Endothelial cell of umbilical vein (primary cell): ENCODE measurements at regions not wholly inside any gene's neighbourhood (a gene's known extent, or its start where the extent isn't known, plus 50 kb on each side); places are given as distances from the start of the nearest gene placed in this dataset.

Experiments
- BruUV-seq: library from RNA; stranded (reverse); fragments of 400-500 nt; replicated peaks from 2 replicates; lab custom pipeline; 2021; lab: Mats Ljungman, UMichigan
- CTCF ChIA-PET: fragments of 300-600, 350-600 bp; sonication (Branson Sonifier 250); formaldehyde crosslinking; loops from one replicate; lab custom pipeline; 2021; ENCODE audit warnings: antibody characterized with exemption, inconsistent platforms; lab: Charles Lee
- POLR2A ChIA-PET: fragments of 300-600, 350-600 bp; sonication (Branson Sonifier 250); formaldehyde crosslinking; loops from one replicate; lab custom pipeline; 2021; ENCODE audit warnings: antibody characterized with exemption, inconsistent platforms; lab: Charles Lee
- DNase-seq: peaks from one replicate; pipeline ENCODE4 v3.0.0-alpha.2; 2011; ENCODE audit warnings: low read depth, low spot score
- FAIRE-seq: peaks from 2 replicates; lab custom pipeline; 2011; peaks lifted over from hg19 to GRCh38; lab: Jason Lieb, UNC
- H2AFZ ChIP-seq: 2 replicates; pipeline ENCODE4 v1.6.0; 2012; ENCODE audit warnings: low read depth, low read length, control low read depth, inconsistent platforms
- H3K27ac ChIP-seq: 2 replicates; pipeline ENCODE4 v1.5.1; 2011; ENCODE audit warnings: low read depth, mild to moderate bottlenecking, control low read depth, low read length, moderate library complexity; ENCODE audit not compliant: insufficient read depth
- H3K27me3 ChIP-seq, 2 experiments: 2 replicates each; pipeline versions ENCODE4 v1.6.0 to v1.6.1; 2011; ENCODE audit warnings: low read length in 2 of 2, mixed read lengths in 1 of 2; ENCODE audit not compliant: control insufficient read depth in 2 of 2, insufficient read depth in 2 of 2
- H3K36me3 ChIP-seq, 2 experiments: 2 replicates in 1 of 2; 3 replicates in 1 of 2; pipeline ENCODE4 v1.5.1; 2011; ENCODE audit warnings: low read length in 2 of 2, mild to moderate bottlenecking in 1 of 2, moderate library complexity in 1 of 2; ENCODE audit not compliant: control insufficient read depth in 2 of 2, insufficient read depth in 2 of 2; ENCODE audit errors: extremely low read depth in 1 of 2
- H3K4me1 ChIP-seq: 3 replicates; pipeline ENCODE4 v1.5.1; 2011; ENCODE audit warnings: mild to moderate bottlenecking, low read length; ENCODE audit not compliant: control insufficient read depth, insufficient read depth; ENCODE audit errors: extremely low read depth
- H3K4me2 ChIP-seq: 2 replicates; pipeline ENCODE4 v1.6.1; 2011; ENCODE audit warnings: low read length, control low read depth, mixed read lengths; ENCODE audit not compliant: insufficient read depth
- H3K4me3 ChIP-seq, 3 experiments: fragments of 200-600 bp in 1 of 3; sonication (generic), shearing (Covaris generic) in 1 of 3; replicated peaks in 1 of 3; 2 replicates each; pipeline ENCODE4 v1.5.1; 2011 to 2016; ENCODE audit warnings: control low read depth in 3 of 3, low read length in 3 of 3, mild to moderate bottlenecking in 2 of 3, inconsistent platforms in 1 of 3, low read depth in 1 of 3, moderate library complexity in 1 of 3; ENCODE audit not compliant: insufficient read depth in 1 of 3
- H3K79me2 ChIP-seq: 2 replicates; pipeline ENCODE4 v1.6.0; 2012; ENCODE audit warnings: low read length, inconsistent platforms; ENCODE audit not compliant: control insufficient read depth, insufficient read depth
- H3K9ac ChIP-seq: replicated peaks from 2 replicates; pipeline ENCODE3; 2011; ENCODE audit warnings: low read length, control low read depth; ENCODE audit not compliant: insufficient read depth; ENCODE audit errors: extremely low read depth
- H3K9me1 ChIP-seq: replicated peaks from 3 replicates; pipeline ENCODE4 v1.6.0; 2011; ENCODE audit warnings: mild to moderate bottlenecking, low read length; ENCODE audit not compliant: control insufficient read depth, insufficient read depth; ENCODE audit errors: extremely low read depth
- H3K9me3 ChIP-seq: replicated peaks from 2 replicates; pipeline ENCODE4 v1.5.1; 2012; ENCODE audit warnings: low read length, inconsistent platforms; ENCODE audit not compliant: control insufficient read depth, insufficient read depth
- H4K20me1 ChIP-seq: replicated peaks from 2 replicates; pipeline ENCODE3; 2011; ENCODE audit warnings: mild to moderate bottlenecking, low read length; ENCODE audit not compliant: control insufficient read depth, insufficient read depth; ENCODE audit errors: extremely low read depth
- EZH2 ChIP-seq: IDR thresholded peaks from 2 replicates; pipeline ENCODE4 v1.6.1; 2012; ENCODE audit warnings: borderline replicate concordance, low read depth, mild to moderate bottlenecking, moderate library complexity, low read length, inconsistent platforms; ENCODE audit not compliant: severe bottlenecking
- FOS ChIP-seq: IDR thresholded peaks from 2 replicates; pipeline ENCODE4 v1.6.1; 2011; ENCODE audit warnings: mild to moderate bottlenecking, low read length, moderate library complexity, borderline replicate concordance; ENCODE audit not compliant: insufficient read depth
- GATA2 ChIP-seq: IDR thresholded peaks from 2 replicates; pipeline ENCODE4 v1.7.0; 2011; ENCODE audit warnings: low read depth, mild to moderate bottlenecking, moderate library complexity, mixed read lengths, low read length; ENCODE audit not compliant: insufficient read length, insufficient read depth
- JUN ChIP-seq: IDR thresholded peaks from 2 replicates; pipeline ENCODE4 v1.6.1; 2011; ENCODE audit warnings: borderline replicate concordance, low read depth; ENCODE audit not compliant: insufficient read length, insufficient read depth
- MAX ChIP-seq: IDR thresholded peaks from 2 replicates; pipeline ENCODE4 v1.6.1; 2011; ENCODE audit not compliant: insufficient read depth, insufficient read length
- MYC ChIP-seq: IDR thresholded peaks from one replicate; pipeline ENCODE4 v1.6.1; 2011; ENCODE audit warnings: mild to moderate bottlenecking, low read depth, low read length
- POLR2A ChIP-seq: IDR thresholded peaks from 2 replicates; pipeline ENCODE4 v1.6.1; 2012; ENCODE audit warnings: low read depth, mild to moderate bottlenecking, control low read depth, low read length
- POLR2AphosphoS5 ChIP-seq: IDR thresholded peaks from 2 replicates; pipeline ENCODE4 v1.6.1; 2012; ENCODE audit warnings: low read depth, mild to moderate bottlenecking, control low read depth, low read length, moderate library complexity; ENCODE audit not compliant: insufficient read depth
- dilution Hi-C: fragments of 300-500 bp; cut with MboI; formaldehyde crosslinking; loops from one replicate; pipeline ENCODE4 v1.15.0; 2019; ENCODE audit warnings: low sequenced_read_pairs; ENCODE audit not compliant: extremely low pct_ligation_motif_present
- intact Hi-C: fragments of 100-400 bp; cut with micrococcal nuclease; formaldehyde crosslinking; loops from one replicate; pipeline ENCODE4 v1.10.0; 2022
- TF ChIP-seq, protein P1 (sequence below), 2 donors: IDR thresholded peaks; 1 replicate in 1 of 2; 2 replicates in 1 of 2; pipeline ENCODE4 v1.5.1; 2011; ENCODE audit warnings: low read length in 2 of 2, mild to moderate bottlenecking in 2 of 2, moderate library complexity in 2 of 2, control low read depth in 1 of 2, inconsistent platforms in 1 of 2, low read depth in 1 of 2; ENCODE audit not compliant: insufficient read depth in 1 of 2; ENCODE audit errors: extremely low read depth in 1 of 2

- POLR2A ChIA-PET = no interaction called here
- Histone ChIP-seq H3K36me3 (no peaks in the 10 kb centered on the region), H3K4me2 (no peak overlapping the region), H3K9me1 (no peaks in the 10 kb centered on the region), H3K9ac (no peak overlapping the region), H3K27me3 (peaks cover 0 to 5% of the 10 kb centered on the region in 2 experiments), H3K79me2 (no peaks in the 10 kb centered on the region), H3K9me3 (no peaks in the 10 kb centered on the region), H3K4me1 (no peaks in the 10 kb centered on the region), H3K4me3 (no peak overlapping the region), H3K27ac (no peak overlapping the region), H4K20me1 (no peaks in the 10 kb centered on the region), H2AFZ (no peak overlapping the region)
- FAIRE-seq (no peak), DNase-seq (no peak)
- BruUV-seq = no TSS peak
- intact Hi-C loops (no loop called here), dilution Hi-C loops (no loop called here)
- TF ChIP-seq POLR2AphosphoS5 (no peak), MYC (no peak), FOS (no peak), EZH2 (no peak), POLR2A (no peak), JUN (no peak), GATA2 (no peak), MAX (no peak)
- TF ChIP-seq, protein P1, sequence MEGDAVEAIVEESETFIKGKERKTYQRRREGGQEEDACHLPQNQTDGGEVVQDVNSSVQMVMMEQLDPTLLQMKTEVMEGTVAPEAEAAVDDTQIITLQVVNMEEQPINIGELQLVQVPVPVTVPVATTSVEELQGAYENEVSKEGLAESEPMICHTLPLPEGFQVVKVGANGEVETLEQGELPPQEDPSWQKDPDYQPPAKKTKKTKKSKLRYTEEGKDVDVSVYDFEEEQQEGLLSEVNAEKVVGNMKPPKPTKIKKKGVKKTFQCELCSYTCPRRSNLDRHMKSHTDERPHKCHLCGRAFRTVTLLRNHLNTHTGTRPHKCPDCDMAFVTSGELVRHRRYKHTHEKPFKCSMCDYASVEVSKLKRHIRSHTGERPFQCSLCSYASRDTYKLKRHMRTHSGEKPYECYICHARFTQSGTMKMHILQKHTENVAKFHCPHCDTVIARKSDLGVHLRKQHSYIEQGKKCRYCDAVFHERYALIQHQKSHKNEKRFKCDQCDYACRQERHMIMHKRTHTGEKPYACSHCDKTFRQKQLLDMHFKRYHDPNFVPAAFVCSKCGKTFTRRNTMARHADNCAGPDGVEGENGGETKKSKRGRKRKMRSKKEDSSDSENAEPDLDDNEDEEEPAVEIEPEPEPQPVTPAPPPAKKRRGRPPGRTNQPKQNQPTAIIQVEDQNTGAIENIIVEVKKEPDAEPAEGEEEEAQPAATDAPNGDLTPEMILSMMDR (IDR thresholded peaks at IDR 0.05; ENCODE audit: extremely low read depth in 1 of 2, insufficient read depth in 1 of 2, low read depth in 1 of 2, low read length in 2 of 2) = no peak
- CTCF ChIA-PET = no interaction called here
These were observed 73.3 kb upstream of the HMHB1 start for GRCh38 chr5:143738417-143739401.
